ENCODE measurements at regions not wholly inside any gene's neighbourhood (a gene's known extent, or its start where the extent isn't known, plus 50 kb on each side); places are given as distances from the start of the nearest gene placed in this dataset.

GRCh38 chr11:106553304-106553703 is 465.0 kb downstream of the GUCY1A2 start:
- TF ChIP-seq, protein P1, sequence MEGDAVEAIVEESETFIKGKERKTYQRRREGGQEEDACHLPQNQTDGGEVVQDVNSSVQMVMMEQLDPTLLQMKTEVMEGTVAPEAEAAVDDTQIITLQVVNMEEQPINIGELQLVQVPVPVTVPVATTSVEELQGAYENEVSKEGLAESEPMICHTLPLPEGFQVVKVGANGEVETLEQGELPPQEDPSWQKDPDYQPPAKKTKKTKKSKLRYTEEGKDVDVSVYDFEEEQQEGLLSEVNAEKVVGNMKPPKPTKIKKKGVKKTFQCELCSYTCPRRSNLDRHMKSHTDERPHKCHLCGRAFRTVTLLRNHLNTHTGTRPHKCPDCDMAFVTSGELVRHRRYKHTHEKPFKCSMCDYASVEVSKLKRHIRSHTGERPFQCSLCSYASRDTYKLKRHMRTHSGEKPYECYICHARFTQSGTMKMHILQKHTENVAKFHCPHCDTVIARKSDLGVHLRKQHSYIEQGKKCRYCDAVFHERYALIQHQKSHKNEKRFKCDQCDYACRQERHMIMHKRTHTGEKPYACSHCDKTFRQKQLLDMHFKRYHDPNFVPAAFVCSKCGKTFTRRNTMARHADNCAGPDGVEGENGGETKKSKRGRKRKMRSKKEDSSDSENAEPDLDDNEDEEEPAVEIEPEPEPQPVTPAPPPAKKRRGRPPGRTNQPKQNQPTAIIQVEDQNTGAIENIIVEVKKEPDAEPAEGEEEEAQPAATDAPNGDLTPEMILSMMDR (IDR thresholded peaks at IDR 0.05), result no peak
- no peak for TF ChIP-seq POLR2A (IDR thresholded peaks at IDR 0.05)

Measured in adrenal gland (tissue), 5 donors.